ENCODE measurements at regions not wholly inside any gene's neighbourhood (a gene's known extent, or its start where the extent isn't known, plus 50 kb on each side); places are given as distances from the start of the nearest gene placed in this dataset.

GRCh38 chr5:84816746-84817547 lies 432.3 kb upstream of the EDIL3 start:
- no peaks in the 10 kb centered on the region for H3K27me3 Mint-ChIP-seq
- no peak overlapping the region for H3K4me3 Mint-ChIP-seq
- no peak for TF ChIP-seq CTCF (conservative IDR thresholded peaks at IDR 0.05)
- H3K27ac Mint-ChIP-seq = no peak overlapping the region
- H3K4me1 Mint-ChIP-seq (ENCODE audit: unreplicated experiment) = peaks cover 17% of the 10 kb centered on the region
- no peaks in the 10 kb centered on the region for H3K9me3 Mint-ChIP-seq
- DNase-seq (ENCODE audit: extremely low spot score, unreplicated experiment) = no peak
- H3K36me3 Mint-ChIP-seq = no peaks in the 10 kb centered on the region

GRCh38 chr5:84816160-84816559 lies 431.5 kb upstream of the EDIL3 start:
- no peaks in the 10 kb centered on the region for H3K9me3 Mint-ChIP-seq
- H3K27ac Mint-ChIP-seq = no peak overlapping the region
- no peak overlapping the region for H3K4me3 Mint-ChIP-seq
- H3K27me3 Mint-ChIP-seq = no peaks in the 10 kb centered on the region
- H3K36me3 Mint-ChIP-seq = no peaks in the 10 kb centered on the region
- no peak for TF ChIP-seq CTCF (conservative IDR thresholded peaks at IDR 0.05)
- peaks cover 17% of the 10 kb centered on the region for H3K4me1 Mint-ChIP-seq (ENCODE audit: unreplicated experiment)
- no peak for DNase-seq (ENCODE audit: extremely low spot score, unreplicated experiment)

GRCh38 chr5:84805473-84805872 lies 420.8 kb upstream of the EDIL3 start:
- Mint-ChIP-seq H3K36me3 (no peaks in the 10 kb centered on the region), H3K9me3 (no peaks in the 10 kb centered on the region), H3K4me1 (ENCODE audit: unreplicated experiment) (no peaks in the 10 kb centered on the region), H3K27ac (no peak overlapping the region), H3K4me3 (no peak overlapping the region), H3K27me3 (no peaks in the 10 kb centered on the region)
- no peak for DNase-seq (ENCODE audit: extremely low spot score, unreplicated experiment)
- TF ChIP-seq CTCF (conservative IDR thresholded peaks at IDR 0.05) = no peak

- Mint-ChIP-seq H3K27me3 (no peaks in the 10 kb centered on the region), H3K36me3 (no peaks in the 10 kb centered on the region), H3K4me1 (ENCODE audit: unreplicated experiment) (no peaks in the 10 kb centered on the region), H3K27ac (no peak overlapping the region), H3K9me3 (no peaks in the 10 kb centered on the region), H3K4me3 (no peak overlapping the region)
- no peak for TF ChIP-seq CTCF (conservative IDR thresholded peaks at IDR 0.05)
- DNase-seq (ENCODE audit: extremely low spot score, unreplicated experiment) = no peak
These were observed 411.7 kb upstream of the EDIL3 start for GRCh38 chr5:84796399-84796798.

- no peak overlapping the region for H3K27ac Mint-ChIP-seq
- H3K4me1 Mint-ChIP-seq (ENCODE audit: unreplicated experiment) = no peaks in the 10 kb centered on the region
- TF ChIP-seq CTCF (conservative IDR thresholded peaks at IDR 0.05) = no peak
- no peaks in the 10 kb centered on the region for H3K9me3 Mint-ChIP-seq
- H3K36me3 Mint-ChIP-seq = no peaks in the 10 kb centered on the region
- no peak for DNase-seq (ENCODE audit: extremely low spot score, unreplicated experiment)
- no peaks in the 10 kb centered on the region for H3K27me3 Mint-ChIP-seq
- no peak overlapping the region for H3K4me3 Mint-ChIP-seq
These were observed 409.9 kb upstream of the EDIL3 start for GRCh38 chr5:84794486-84795035.

Measured in type B pancreatic cell (in vitro differentiated cells).